Transverse colon (tissue), 4 donors: ENCODE measurements at regions not wholly inside any gene's neighbourhood (a gene's known extent, or its start where the extent isn't known, plus 50 kb on each side); places are given as distances from the start of the nearest gene placed in this dataset.

ENCODE experiments used
- CTCF ChIP-seq, 5 experiments: fragments of 200-600 bp in 3 of 5; fragments of 450-650 bp in 2 of 5; sonication (generic) in 3 of 5; IDR thresholded peaks; 1 replicate in 2 of 5; 2 replicates in 3 of 5; pipeline ENCODE4 v1.5.1; 2016 to 2017; ENCODE audit warnings: antibody characterized with exemption in 5 of 5, inconsistent platforms in 3 of 5, mild to moderate bottlenecking in 2 of 5, moderate library complexity in 1 of 5
- POLR2AphosphoS5 ChIP-seq, 3 donors: sonication (generic); formaldehyde crosslinking; IDR thresholded peaks; one replicate each; pipeline ENCODE4 v1.6.1; 2016; ENCODE audit warnings: antibody characterized with exemption in 3 of 3

- TF ChIP-seq CTCF (IDR thresholded peaks at IDR 0.05) (peak in 4 of 5 experiments; percentile 35 to 42 (median 38)), POLR2AphosphoS5 (IDR thresholded peaks at IDR 0.05) (no peak)
These were observed 146.3 kb upstream of the SKOR2 start for GRCh38 chr18:47397671-47398319.
